Skeletal muscle satellite cell (primary cell): ENCODE measurements at regions not wholly inside any gene's neighbourhood (a gene's known extent, or its start where the extent isn't known, plus 50 kb on each side); places are given as distances from the start of the nearest gene placed in this dataset.

Source experiments
- H3K27me3 ChIP-seq: 2 replicates; pipeline ENCODE4 v1.7.0; 2013; ENCODE audit warnings: low read length; ENCODE audit not compliant: control insufficient read depth, insufficient read depth
- H3K36me3 ChIP-seq: 2 replicates; pipeline ENCODE4 v1.7.0; 2013; ENCODE audit warnings: mild to moderate bottlenecking, control low read depth, low read length; ENCODE audit not compliant: insufficient read depth
- H3K4me1 ChIP-seq: 2 replicates; pipeline ENCODE4 v1.7.0; 2013; ENCODE audit warnings: low read length; ENCODE audit not compliant: control insufficient read depth, insufficient read depth
- H3K4me2 ChIP-seq: 2 replicates; pipeline ENCODE4 v1.7.0; 2013; ENCODE audit warnings: mild to moderate bottlenecking, low read length
- H3K4me3 ChIP-seq: 2 replicates; pipeline ENCODE4 v1.7.0; 2013; ENCODE audit warnings: low read length
- H3K9ac ChIP-seq: 2 replicates; pipeline ENCODE4 v1.7.0; 2013; ENCODE audit warnings: mild to moderate bottlenecking, low read depth, low read length, moderate library complexity
- H3K9me3 ChIP-seq: replicated peaks from 2 replicates; pipeline ENCODE4 v1.7.0; 2013; ENCODE audit warnings: mild to moderate bottlenecking, control low read depth, low read length

DNA sequence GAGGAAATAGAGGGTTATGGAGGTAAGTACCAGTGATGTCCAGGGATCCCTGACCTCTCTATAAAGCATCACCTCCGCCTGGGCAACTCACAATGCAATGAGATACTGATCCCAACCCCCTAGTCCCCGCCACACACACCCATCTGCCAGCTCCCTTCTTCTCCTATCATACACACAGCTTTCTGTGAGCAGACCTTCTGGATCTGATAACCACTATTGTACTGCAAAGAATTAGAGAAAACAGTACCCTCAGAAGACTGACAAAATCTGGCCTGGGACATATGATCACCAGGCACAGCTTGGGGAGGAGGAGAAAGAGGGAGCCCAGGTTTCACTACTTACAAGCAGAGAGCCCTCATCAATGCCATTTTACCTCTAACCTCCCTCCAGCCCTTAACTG, 249.0 kb downstream of the SEC61B start:
- no peak overlapping the region for H3K4me3 ChIP-seq
- H3K4me1 ChIP-seq, result no peaks in the 10 kb centered on the region
- H3K9me3 ChIP-seq, result no peaks in the 10 kb centered on the region
- peaks cover 3% of the 10 kb centered on the region for H3K27me3 ChIP-seq
- H3K9ac ChIP-seq, result no peak overlapping the region
- no peak overlapping the region for H3K4me2 ChIP-seq
- H3K36me3 ChIP-seq, result no peaks in the 10 kb centered on the region

DNA sequence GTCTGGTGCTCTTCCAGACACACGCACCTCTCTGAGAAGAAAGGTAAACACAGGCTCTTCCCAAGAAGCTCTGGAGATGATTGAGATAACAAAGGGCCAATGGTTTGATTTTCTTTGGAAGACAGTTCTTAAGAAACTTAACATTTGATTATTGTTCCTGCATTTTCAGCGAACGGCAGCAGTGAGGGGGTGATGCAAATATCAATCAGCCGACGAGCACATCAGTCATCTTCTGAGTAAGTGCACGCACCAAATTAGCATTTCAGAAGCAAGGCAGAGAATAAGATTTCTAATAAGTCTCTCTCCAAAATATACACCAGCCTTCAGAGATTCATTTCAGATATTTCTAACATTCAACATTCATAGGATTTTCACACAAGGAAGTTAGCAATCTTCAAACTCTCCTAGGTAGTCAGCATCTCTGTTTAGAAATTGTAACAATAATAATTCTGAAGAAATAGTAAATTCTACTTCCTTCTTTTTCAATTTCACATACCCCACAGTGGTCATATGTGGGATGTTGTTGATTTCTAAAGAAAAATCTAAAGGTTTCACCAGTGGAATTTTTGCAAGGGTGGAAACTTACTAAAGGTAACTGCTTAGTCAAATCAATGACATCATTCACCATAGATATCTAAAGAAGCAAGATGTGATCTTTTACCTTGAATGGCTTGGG, 250.3 kb downstream of the SEC61B start:
- H3K27me3 ChIP-seq, result peaks cover 3% of the 10 kb centered on the region
- no peak overlapping the region for H3K4me2 ChIP-seq
- H3K4me3 ChIP-seq, result no peak overlapping the region
- H3K9ac ChIP-seq, result no peak overlapping the region
- no peaks in the 10 kb centered on the region for H3K4me1 ChIP-seq
- H3K9me3 ChIP-seq, result no peaks in the 10 kb centered on the region
- H3K36me3 ChIP-seq, result no peaks in the 10 kb centered on the region

DNA sequence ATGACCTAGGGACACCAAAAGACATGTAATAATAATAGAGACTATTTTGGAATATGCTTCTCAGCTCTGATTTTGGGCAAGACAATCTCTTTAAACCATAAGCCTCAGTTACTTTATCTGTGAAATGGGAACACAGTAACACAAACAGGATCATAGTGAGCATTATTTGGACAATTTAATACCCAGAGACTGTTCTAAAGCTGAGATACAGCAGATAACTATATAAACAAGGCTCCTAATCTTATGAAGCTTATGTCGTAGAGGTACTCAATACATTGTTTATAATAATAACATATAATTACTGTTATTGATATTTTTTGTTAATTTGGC, 250.8 kb downstream of the SEC61B start:
- H3K4me1 ChIP-seq, result no peaks in the 10 kb centered on the region
- no peaks in the 10 kb centered on the region for H3K9me3 ChIP-seq
- no peak overlapping the region for H3K4me3 ChIP-seq
- H3K27me3 ChIP-seq, result peaks cover 3% of the 10 kb centered on the region
- H3K9ac ChIP-seq, result no peak overlapping the region
- no peaks in the 10 kb centered on the region for H3K36me3 ChIP-seq
- H3K4me2 ChIP-seq, result no peak overlapping the region

DNA sequence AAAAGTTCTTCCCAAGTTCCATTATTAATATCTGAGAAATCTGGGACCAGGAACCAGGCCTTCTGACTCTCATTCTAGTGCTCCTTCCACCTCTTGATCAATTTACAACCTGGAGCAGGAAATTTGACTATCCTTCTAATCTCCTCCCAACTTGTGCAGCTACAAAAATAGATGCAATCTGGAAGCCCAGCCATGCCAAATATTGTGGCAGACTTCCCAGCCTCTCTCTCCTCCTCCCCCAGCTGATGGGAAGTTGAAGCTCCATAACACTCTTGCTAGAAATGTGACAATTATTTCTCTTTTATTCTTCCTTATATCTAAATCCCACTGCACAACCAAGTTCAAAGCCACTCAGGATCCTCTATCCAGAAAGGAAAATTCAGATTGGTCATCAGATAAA, 252.1 kb downstream of the SEC61B start:
- Histone ChIP-seq H3K4me3 (no peak overlapping the region), H3K36me3 (no peaks in the 10 kb centered on the region), H3K9me3 (no peaks in the 10 kb centered on the region), H3K4me2 (no peak overlapping the region), H3K9ac (no peak overlapping the region), H3K27me3 (peaks cover 3% of the 10 kb centered on the region), H3K4me1 (no peaks in the 10 kb centered on the region)

DNA sequence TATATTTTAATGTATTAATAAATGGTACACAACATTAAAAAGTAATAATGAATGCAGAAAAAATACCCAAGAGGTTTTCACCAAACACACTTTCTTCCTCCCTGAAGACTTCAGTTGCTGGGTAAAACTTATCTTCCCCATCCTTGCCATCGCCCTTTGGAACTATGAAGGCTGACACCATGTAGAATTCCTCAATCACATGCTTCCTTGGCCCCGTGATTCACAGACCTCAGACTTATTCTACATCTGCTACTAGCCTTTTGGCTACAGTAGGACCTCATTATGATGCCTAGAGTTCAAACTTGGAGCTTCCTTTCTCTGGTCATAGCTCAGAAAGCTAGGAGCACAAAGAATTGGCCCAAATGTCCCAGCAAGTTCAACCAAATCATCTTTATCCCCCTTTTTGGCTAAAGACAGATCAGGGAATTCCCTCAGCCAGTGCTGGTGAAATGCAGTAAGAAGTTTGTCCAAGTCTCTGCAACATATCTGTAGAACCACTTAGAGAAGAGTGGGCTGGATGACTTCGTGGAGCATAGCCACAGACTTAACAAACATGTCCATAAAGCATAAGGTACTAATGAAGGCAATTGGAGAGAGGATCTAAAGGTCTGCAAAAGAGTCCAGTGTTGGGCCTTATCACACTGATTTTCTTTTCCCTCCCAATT, 253.5 kb downstream of the SEC61B start:
- Histone ChIP-seq H3K4me3 (no peak overlapping the region), H3K9ac (no peak overlapping the region), H3K36me3 (no peaks in the 10 kb centered on the region), H3K4me2 (no peak overlapping the region), H3K4me1 (no peaks in the 10 kb centered on the region), H3K27me3 (no peaks in the 10 kb centered on the region), H3K9me3 (no peaks in the 10 kb centered on the region)

DNA sequence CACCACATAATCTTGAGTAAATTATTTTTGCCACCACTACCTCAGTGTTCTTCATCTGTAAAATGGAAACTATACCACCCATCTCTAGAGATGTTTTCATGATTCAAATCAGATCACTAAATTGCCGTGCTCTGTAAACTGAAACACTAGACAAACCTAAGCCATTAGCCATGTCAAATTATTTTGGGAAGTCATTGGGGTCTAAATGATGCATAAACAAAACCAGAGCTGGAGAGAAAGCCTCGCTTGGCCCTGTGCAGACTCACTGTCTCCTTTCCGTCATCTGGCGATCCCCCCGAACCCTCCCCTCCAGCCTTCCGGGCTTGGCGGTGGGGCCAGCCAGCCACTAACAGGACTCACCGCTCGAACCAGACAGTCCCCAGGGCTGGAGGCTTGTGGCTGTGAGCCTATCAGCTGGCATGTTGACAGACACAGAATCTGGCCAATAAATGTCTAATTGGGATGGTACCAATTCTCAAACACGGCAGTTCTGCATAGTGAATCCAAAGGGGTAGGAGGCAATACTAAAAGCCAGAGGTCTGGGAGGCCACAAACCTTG, 256.5 kb downstream of the SEC61B start:
- Histone ChIP-seq H3K9ac (no peak overlapping the region), H3K4me2 (no peak overlapping the region), H3K4me1 (no peaks in the 10 kb centered on the region), H3K9me3 (no peaks in the 10 kb centered on the region), H3K4me3 (no peak overlapping the region), H3K27me3 (no peaks in the 10 kb centered on the region), H3K36me3 (no peaks in the 10 kb centered on the region)

DNA sequence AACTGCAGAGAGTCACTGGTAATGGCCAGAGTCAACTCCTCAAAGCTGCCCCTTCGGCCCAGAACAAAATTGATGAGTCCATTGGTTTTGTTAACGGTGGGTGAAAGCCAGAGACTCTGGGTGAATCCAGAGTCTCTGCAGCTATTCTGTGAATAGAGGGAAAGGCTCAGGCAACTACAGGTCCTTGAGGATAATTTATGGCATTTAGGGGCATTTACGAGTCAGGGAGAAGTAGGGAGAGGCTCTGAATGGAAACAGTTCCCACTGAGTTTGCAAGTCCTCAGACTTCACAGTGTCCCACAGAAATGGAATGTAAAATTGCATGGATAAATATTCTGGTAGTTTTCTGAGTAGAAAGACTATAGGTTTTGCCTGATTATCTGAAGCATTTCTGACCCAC, 257.8 kb downstream of the SEC61B start:
- H3K4me2 ChIP-seq, result no peak overlapping the region
- H3K36me3 ChIP-seq, result no peaks in the 10 kb centered on the region
- H3K27me3 ChIP-seq, result no peaks in the 10 kb centered on the region
- H3K9ac ChIP-seq, result no peak overlapping the region
- H3K9me3 ChIP-seq, result no peaks in the 10 kb centered on the region
- H3K4me3 ChIP-seq, result no peak overlapping the region
- no peaks in the 10 kb centered on the region for H3K4me1 ChIP-seq

DNA sequence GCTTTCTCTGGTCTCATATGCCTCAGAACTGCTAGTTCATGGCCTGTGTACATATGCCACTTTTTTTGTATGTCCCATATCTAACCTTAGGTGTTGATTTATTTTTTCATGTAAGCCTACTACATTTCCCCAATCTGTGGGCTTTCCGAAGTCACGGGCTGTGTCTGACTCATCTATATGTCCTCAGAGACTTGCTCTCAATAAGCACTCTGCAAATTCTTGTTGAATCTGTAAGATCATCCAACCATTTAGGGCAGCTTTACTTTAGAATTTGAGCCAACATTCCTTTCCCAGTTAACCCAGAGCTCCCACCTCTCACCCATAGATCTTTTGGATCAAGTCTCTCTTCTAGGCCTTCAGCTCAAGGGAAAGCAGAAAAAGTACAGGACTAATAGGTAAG, 263.4 kb downstream of the SEC61B start:
- no peak overlapping the region for H3K4me3 ChIP-seq
- H3K27me3 ChIP-seq, result no peaks in the 10 kb centered on the region
- H3K36me3 ChIP-seq, result no peaks in the 10 kb centered on the region
- H3K9ac ChIP-seq, result no peak overlapping the region
- no peak overlapping the region for H3K4me2 ChIP-seq
- no peaks in the 10 kb centered on the region for H3K4me1 ChIP-seq
- H3K9me3 ChIP-seq, result no peaks in the 10 kb centered on the region

DNA sequence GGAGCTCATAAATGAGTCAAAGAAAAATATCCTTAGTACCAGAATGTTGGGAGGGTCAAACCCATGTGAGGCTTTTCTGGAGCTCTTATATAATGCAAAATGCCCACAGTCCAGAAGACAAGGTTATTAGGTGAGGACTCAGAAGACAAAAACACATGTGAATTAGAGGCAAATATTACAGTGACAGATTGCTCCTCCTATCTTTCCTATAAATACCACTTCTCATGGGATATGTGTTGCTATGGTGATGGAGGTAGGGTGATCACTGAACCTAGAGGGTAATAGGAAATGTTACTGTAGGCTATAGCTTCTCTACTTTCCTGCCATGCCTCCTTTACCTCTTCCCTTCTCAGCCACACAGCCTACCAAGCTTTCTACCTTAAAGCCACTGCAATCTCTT, 264.6 kb downstream of the SEC61B start:
- Histone ChIP-seq H3K9me3 (no peaks in the 10 kb centered on the region), H3K4me3 (no peak overlapping the region), H3K36me3 (no peaks in the 10 kb centered on the region), H3K27me3 (no peaks in the 10 kb centered on the region), H3K4me2 (no peak overlapping the region), H3K9ac (no peak overlapping the region), H3K4me1 (no peaks in the 10 kb centered on the region)

DNA sequence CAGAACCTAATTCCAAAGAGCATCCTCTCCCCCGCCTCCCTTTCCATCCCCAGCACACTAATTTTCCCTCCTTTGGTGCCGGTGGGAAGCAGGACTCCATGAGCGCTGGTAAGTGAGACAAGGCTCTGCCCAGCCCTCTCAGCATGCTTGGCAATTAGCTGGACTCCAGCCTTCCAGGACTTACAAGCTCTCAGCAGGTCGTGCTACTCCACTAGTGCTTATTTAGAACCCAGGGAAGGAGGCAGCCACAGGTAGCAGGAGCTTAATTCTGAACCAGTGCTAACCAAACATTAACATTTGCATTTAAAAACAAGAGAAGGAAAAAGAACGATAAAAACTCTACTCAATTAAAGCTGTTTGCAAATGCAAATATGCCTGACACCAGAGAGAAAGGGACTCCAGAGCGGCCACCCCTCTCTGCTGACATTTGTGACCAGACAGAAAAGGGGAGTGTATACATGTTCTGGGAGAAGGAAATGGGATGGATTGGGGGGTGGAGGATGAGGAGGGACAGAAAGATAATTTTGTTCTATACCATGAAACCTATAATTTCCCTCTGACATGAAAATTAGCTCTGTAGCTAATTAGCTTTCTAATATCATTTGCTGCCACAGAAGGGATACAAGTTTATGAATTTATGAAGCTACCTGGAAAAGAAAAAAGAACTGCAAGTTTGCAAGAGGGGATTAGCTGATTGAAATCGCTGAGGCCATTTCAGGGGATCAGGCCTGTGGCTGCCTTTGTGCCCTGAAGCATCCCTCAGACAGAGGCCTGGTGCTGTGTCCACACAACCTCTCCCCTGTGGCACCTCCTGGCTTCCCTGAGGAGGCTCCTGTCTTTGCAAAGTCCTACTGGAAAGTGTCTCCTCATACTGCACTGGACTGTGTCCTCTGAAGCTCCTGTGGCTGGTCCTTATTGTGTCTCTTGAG, 266.3 kb downstream of the SEC61B start:
- Histone ChIP-seq H3K9ac (no peak overlapping the region), H3K4me2 (no peak overlapping the region), H3K4me3 (no peak overlapping the region), H3K36me3 (no peaks in the 10 kb centered on the region), H3K27me3 (no peaks in the 10 kb centered on the region), H3K4me1 (no peaks in the 10 kb centered on the region), H3K9me3 (no peaks in the 10 kb centered on the region)

DNA sequence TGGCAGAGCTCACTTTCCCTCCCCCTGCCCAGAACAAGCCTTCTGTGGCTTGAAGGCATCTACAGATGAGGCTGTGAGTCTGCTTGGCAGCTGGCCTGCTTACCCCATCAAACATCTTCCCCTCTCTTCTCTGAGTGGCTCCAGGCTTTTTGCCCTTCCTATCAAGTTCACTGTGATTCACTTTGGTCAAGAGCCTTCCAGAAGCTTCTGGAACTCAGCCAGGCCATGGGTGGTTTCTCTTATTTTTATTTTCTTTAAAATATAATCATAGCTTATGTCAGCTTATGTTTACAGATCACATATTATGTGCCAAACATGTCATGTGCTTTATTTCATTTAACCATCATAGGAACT, 267.0 kb downstream of the SEC61B start:
- Histone ChIP-seq H3K4me3 (no peak overlapping the region), H3K9me3 (no peaks in the 10 kb centered on the region), H3K27me3 (no peaks in the 10 kb centered on the region)

More for the DNA sequence above, 267.0 kb downstream of the SEC61B start:
- Histone ChIP-seq H3K4me1 (no peaks in the 10 kb centered on the region), H3K9ac (no peak overlapping the region), H3K36me3 (no peaks in the 10 kb centered on the region), H3K4me2 (no peak overlapping the region)
